GM12864 (cell line): ENCODE measurements at regions not wholly inside any gene's neighbourhood (a gene's known extent, or its start where the extent isn't known, plus 50 kb on each side); places are given as distances from the start of the nearest gene placed in this dataset.

ENCODE experiments used
- DNase-seq: peaks from one replicate; pipeline ENCODE4 v3.0.0-alpha.2; 2011; ENCODE audit warnings: low read depth
- H3K4me3 ChIP-seq: 2 replicates; pipeline ENCODE4 v1.5.1; 2011; ENCODE audit warnings: mild to moderate bottlenecking, low read depth, low read length, control low read depth
- TF ChIP-seq, protein P1 (sequence below): IDR thresholded peaks from 2 replicates; pipeline ENCODE4 v1.5.1; 2011; ENCODE audit warnings: low read depth, mild to moderate bottlenecking, moderate library complexity, low read length, control low read depth, inconsistent platforms; ENCODE audit errors: missing control alignments

DNA sequence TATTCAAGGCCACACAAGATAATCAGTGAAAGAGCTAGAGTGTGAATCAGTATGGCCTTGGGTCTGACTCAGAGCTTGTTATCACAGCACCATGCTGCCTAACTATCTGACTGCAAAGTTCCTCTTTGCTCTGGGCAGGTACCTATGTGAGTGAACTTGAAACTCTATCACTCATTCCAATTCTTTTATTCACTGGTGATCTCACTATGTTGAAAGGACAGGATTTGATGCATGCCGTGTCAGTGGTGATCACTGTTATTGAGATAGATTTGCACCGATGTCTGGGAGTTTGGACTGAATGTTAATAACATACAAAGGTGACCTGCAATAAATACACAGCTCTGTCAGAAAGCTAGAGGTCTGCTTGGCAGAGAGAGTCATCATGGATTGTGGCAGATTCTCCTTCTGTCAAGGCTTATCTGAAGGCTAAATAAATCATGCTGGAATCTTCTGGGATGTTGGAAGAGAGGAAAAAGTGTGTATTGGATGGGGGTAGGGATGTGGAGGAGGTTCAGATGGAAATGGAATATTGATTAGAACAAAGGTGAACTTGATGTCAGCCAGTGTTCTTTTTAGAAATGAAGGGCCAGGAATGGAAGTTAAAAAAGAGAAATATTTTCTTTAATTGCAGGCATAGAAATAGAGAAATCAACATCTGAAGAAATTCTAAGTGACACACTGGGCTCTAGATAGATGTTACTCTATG is 91.8 kb upstream of the TNC start:
- no peak for DNase-seq
- H3K4me3 ChIP-seq: no peak overlapping the region
- TF ChIP-seq, protein P1, sequence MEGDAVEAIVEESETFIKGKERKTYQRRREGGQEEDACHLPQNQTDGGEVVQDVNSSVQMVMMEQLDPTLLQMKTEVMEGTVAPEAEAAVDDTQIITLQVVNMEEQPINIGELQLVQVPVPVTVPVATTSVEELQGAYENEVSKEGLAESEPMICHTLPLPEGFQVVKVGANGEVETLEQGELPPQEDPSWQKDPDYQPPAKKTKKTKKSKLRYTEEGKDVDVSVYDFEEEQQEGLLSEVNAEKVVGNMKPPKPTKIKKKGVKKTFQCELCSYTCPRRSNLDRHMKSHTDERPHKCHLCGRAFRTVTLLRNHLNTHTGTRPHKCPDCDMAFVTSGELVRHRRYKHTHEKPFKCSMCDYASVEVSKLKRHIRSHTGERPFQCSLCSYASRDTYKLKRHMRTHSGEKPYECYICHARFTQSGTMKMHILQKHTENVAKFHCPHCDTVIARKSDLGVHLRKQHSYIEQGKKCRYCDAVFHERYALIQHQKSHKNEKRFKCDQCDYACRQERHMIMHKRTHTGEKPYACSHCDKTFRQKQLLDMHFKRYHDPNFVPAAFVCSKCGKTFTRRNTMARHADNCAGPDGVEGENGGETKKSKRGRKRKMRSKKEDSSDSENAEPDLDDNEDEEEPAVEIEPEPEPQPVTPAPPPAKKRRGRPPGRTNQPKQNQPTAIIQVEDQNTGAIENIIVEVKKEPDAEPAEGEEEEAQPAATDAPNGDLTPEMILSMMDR: no peak

DNA sequence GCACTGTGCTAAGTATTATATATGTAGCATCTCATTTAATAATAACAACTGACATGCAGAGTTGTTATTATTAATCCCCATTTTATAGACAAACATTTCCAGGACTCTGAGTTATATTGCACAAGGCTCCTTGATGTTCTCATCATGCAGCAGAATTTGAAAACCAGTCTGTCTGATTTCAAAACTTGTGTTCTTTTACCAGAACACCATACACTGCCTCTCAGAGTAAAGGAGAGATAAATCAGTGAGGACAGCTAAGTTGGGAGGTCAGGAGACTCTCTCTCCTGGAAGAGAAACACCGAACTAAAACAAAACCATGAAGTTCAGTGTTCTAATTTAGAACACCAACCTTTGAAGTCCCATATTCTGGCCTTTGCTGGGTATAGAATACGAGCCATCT is 92.7 kb upstream of the TNC start:
- DNase-seq: no peak
- TF ChIP-seq, protein P1: no peak
- no peak overlapping the region for H3K4me3 ChIP-seq

DNA sequence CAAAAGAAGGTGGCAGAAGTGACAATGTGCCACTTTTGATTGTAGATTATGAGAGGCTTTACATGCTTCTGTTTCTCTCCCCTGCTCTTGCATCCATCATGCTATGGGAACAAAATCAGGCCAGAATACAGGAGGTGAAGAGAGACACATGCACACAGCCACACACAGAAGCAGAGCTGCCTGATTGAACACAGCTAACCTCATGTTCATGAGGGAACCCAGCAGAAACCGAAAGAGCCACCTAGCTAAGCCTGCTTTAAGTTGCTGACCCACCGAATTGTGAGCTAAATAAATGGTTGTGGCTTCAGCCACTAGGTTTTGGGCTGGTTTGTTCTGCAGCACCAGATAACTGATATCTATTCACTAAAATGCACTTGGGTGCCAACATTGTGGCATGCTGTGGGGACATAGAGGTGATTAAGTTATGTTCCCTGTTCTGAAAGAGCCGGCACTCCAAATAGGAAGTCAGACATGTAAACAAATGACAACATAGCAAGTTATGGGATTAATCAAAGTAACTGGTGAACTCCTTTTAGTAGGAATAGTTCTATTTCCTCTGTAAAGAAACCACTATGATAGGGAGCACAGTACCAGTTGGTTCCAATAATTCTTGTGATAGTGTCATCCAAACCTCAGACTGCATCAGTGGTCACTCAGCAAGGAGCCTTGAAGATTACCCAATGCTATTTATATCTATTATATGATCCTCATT is 93.6 kb upstream of the TNC start:
- TF ChIP-seq, protein P1: no peak

DNA sequence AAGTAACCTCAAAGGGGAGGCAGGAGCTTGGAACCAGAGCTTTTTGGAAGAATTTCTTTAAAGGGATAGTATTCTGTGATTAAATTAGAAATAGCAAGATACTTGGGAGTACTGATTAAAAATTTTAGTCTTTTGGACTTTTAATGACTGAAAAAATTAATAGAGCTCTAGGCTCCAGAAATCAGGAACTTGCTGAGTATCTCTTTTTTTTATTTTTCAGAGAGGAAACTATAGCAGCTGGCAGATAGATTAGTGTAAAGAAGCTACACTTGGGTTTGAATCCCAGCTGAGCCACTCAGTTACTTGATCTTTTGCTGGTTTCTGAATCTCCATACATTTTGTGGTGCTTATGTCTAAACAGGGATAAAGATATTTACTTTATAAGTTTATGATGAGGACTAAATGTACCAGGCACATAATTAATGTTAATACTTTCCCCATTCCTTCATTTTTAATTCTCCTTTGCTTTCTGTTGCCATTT is 94.2 kb upstream of the TNC start:
- DNase-seq: no peak
- H3K4me3 ChIP-seq: no peak overlapping the region
- TF ChIP-seq, protein P1: no peak

More for the DNA sequence above, 93.6 kb upstream of the TNC start:
- DNase-seq: no peak
- H3K4me3 ChIP-seq: no peak overlapping the region

DNA sequence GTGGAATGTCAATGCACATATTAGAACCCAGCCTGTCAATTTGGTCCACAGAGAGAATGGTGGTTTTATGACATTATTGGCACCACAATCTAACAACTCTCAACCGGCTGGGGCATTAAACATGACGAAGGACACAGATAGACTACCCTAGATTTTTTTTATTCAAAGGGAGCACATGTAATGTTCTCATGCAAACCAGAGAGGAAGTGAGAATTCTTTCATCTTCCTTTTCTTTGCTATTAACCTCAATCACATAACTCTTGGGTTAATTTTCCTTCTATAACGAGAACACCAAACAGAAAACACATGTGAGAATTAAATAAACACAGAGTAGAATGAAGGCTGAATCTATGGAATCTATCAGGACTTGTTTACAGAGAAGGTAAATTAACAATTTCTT is 94.9 kb upstream of the TNC start:
- no peak overlapping the region for H3K4me3 ChIP-seq
- DNase-seq: no peak
- TF ChIP-seq, protein P1: no peak

DNA sequence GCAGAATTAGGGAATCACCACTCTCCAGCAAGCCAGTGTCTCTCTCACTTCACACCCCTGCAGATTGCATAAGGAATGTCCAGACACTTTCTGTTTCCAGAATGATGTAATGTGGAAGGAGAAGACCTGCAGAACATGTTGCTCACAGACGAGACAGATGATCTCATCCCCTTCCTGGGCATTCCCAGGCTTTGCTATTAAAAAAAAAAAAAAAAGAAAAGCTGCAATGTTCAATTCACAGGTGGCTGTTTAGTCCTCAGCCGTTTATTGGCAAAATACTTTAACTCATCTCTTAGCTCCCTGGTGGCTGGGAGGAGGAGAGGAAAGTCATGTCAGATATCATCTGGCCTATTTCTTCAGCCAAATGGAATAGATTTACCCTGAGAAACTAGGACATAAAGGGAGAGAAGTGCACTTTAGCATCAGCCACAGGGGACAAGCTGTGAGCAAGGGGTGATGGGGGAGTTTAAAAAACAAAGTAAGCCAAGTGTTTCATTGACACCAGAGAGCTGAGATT is 95.9 kb upstream of the TNC start:
- no peak for DNase-seq

More for the DNA sequence above, 95.9 kb upstream of the TNC start:
- TF ChIP-seq, protein P1: no peak
- no peak overlapping the region for H3K4me3 ChIP-seq
